A549 (cell line): ENCODE measurements at regions not wholly inside any gene's neighbourhood (a gene's known extent, or its start where the extent isn't known, plus 50 kb on each side); places are given as distances from the start of the nearest gene placed in this dataset.

Experiments
- ATAC-seq, 2 experiments: fragments of 200-7000 bp in 1 of 2; fragments of >200 bp in 1 of 2; cut with Nextera tagmentation in 1 of 2; cut with Tn5 transposase in 1 of 2; 3 replicates each; pipeline versions ENCODE4 v1.8.0 to v1.9.1; 2018 to 2020; ENCODE audit warnings: mild to moderate bottlenecking in 1 of 2, moderate library complexity in 1 of 2
- CTCF ChIA-PET: fragments of 300-600 bp; sonication (Branson Sonifier 250); formaldehyde crosslinking; extraction: SDS; loops from one replicate; lab custom pipeline; 2021; ENCODE audit warnings: antibody characterized with exemption, inconsistent platforms; lab: Yijun Ruan, JAX
- POLR2A ChIA-PET: fragments of 350-600 bp; formaldehyde crosslinking; extraction: SDS; loops from one replicate; lab custom pipeline; 2021; ENCODE audit warnings: antibody characterized with exemption, inconsistent platforms; lab: Yijun Ruan, JAX
- DNase-seq, 2 experiments: peaks; one replicate each; pipeline versions ENCODE4 v3.0.0 to v3.0.0-alpha.2; 2011 to 2016; ENCODE audit warnings: low read depth in 1 of 2, low spot score in 1 of 2
- FAIRE-seq: peaks from 2 replicates; lab custom pipeline; 2011; peaks lifted over from hg19 to GRCh38; lab: Jason Lieb, UNC
- H3K27ac ChIP-seq, 2 experiments: fragments of >200 bp; sonication (Bioruptor Twin); formaldehyde crosslinking; 3 replicates each; pipeline ENCODE4 v1.5.1; 2016 to 2017
- H3K4me1 ChIP-seq: fragments of >200 bp; sonication (Bioruptor Twin); formaldehyde crosslinking; 3 replicates; pipeline ENCODE4 v1.6.1; 2016
- H3K4me2 ChIP-seq: fragments of >200 bp; sonication (Bioruptor Twin); formaldehyde crosslinking; 3 replicates; pipeline ENCODE4 v1.6.1; 2016
- H3K4me3 ChIP-seq: fragments of >200 bp; sonication (Bioruptor Twin); formaldehyde crosslinking; 3 replicates; pipeline ENCODE4 v1.5.1; 2016
- H3K9me3 ChIP-seq: fragments of >200 bp; sonication (Bioruptor Twin); formaldehyde crosslinking; 3 replicates; pipeline ENCODE4 v1.6.1; 2016
- BCL3 ChIP-seq: fragments of >200 bp; sonication (Bioruptor Twin); formaldehyde crosslinking; IDR thresholded peaks from 3 replicates; pipeline ENCODE4 v1.6.1; 2016
- CBX2 ChIP-seq: fragments of 200-600 bp; sonication (generic); IDR thresholded peaks from 2 replicates; pipeline ENCODE4 v1.6.1; 2016; ENCODE audit warnings: low read depth, mild to moderate bottlenecking, borderline replicate concordance
- CBX8 ChIP-seq: fragments of 200-600 bp; sonication (generic); IDR thresholded peaks from 2 replicates; pipeline ENCODE4 v1.6.1; 2016
- CEBPB ChIP-seq, 2 experiments: fragments of >200 bp in 1 of 2; sonication (Bioruptor Twin) in 1 of 2; formaldehyde crosslinking in 1 of 2; IDR thresholded peaks; 2 replicates each; pipeline ENCODE4 v1.6.1; 2012 to 2016
- CHD2 ChIP-seq: fragments of 150-350 bp; IDR thresholded peaks from 2 replicates; pipeline ENCODE4 v1.6.1; 2014; ENCODE audit warnings: low read length; ENCODE audit not compliant: partially characterized antibody
- CHD4 ChIP-seq: fragments of 200-600 bp; sonication (generic); IDR thresholded peaks from 2 replicates; pipeline ENCODE4 v1.6.1; 2016; ENCODE audit warnings: antibody characterized with exemption, mild to moderate bottlenecking, borderline replicate concordance
- CTCF ChIP-seq: fragments of >200 bp; sonication (Bioruptor Twin); formaldehyde crosslinking; IDR thresholded peaks from 3 replicates; pipeline ENCODE4 v1.5.1; 2016
- E2F6 ChIP-seq: IDR thresholded peaks from 2 replicates; pipeline ENCODE4 v1.6.1; 2012; ENCODE audit warnings: low read depth, borderline replicate concordance
- EP300 ChIP-seq, 2 experiments: fragments of >200 bp; sonication (Bioruptor Twin); formaldehyde crosslinking; IDR thresholded peaks; 2 replicates in 1 of 2; 3 replicates in 1 of 2; pipeline ENCODE4 v1.6.1; 2016 to 2017
- HES2 ChIP-seq: fragments of >200 bp; sonication (Bioruptor Twin); formaldehyde crosslinking; IDR thresholded peaks from 2 replicates; pipeline ENCODE4 v1.6.1; 2016
- HOXA7 ChIP-seq: fragments of 250-450 bp; sonication (Bioruptor Pico); IDR thresholded peaks from 2 replicates; pipeline ENCODE4 v1.5.0; 2020; ENCODE audit warnings: mild to moderate bottlenecking, moderate library complexity
- JUNB ChIP-seq: fragments of >200 bp; sonication (Bioruptor Twin); formaldehyde crosslinking; IDR thresholded peaks from 2 replicates; pipeline ENCODE4 v1.6.1; 2016
- MAFK ChIP-seq: fragments of 450-650 bp; IDR thresholded peaks from 2 replicates; pipeline ENCODE4 v1.6.1; 2014; ENCODE audit not compliant: partially characterized antibody
- NPAS2 ChIP-seq: fragments of 250-450 bp; sonication (Bioruptor Pico); IDR thresholded peaks from 2 replicates; pipeline ENCODE4 v1.8.0; 2022; ENCODE audit warnings: mild to moderate bottlenecking, moderate library complexity, borderline replicate concordance
- PHF8 ChIP-seq: fragments of 200-600 bp; sonication (generic); IDR thresholded peaks from 2 replicates; pipeline ENCODE4 v1.6.1; 2016; ENCODE audit warnings: low read depth, mild to moderate bottlenecking, antibody characterized with exemption, moderate library complexity, borderline replicate concordance
- POLR2A ChIP-seq: IDR thresholded peaks from 2 replicates; pipeline ENCODE4 v1.6.1; 2012; ENCODE audit warnings: mild to moderate bottlenecking, low read length
- RCOR1 ChIP-seq: fragments of 150-350 bp; IDR thresholded peaks from 2 replicates; pipeline ENCODE4 v1.6.1; 2014; ENCODE audit warnings: antibody characterized with exemption, low read length, low read depth
- RFX5 ChIP-seq: fragments of 450-650 bp; IDR thresholded peaks from 2 replicates; pipeline ENCODE4 v1.7.1; 2014; ENCODE audit warnings: antibody characterized with exemption, mild to moderate bottlenecking, moderate library complexity
- ZC3H11A ChIP-seq: fragments of 450-650 bp; IDR thresholded peaks from 2 replicates; pipeline ENCODE4 v1.6.1; 2014; ENCODE audit warnings: antibody characterized with exemption, mild to moderate bottlenecking
- ZFP36 ChIP-seq: fragments of 450-650 bp; IDR thresholded peaks from 2 replicates; pipeline ENCODE4 v1.6.1; 2014; ENCODE audit warnings: borderline replicate concordance; ENCODE audit not compliant: partially characterized antibody
- ZSCAN20 ChIP-seq: fragments of 250-450 bp; sonication (Bioruptor Pico); IDR thresholded peaks from 2 replicates; pipeline ENCODE4 v1.8.0; 2022; ENCODE audit warnings: mild to moderate bottlenecking, moderate library complexity
- WGBS: methylation state at CpG from one replicate; pipeline ENCODE4 v1.1.6; 2017; ENCODE audit errors: missing lambda C conversion rate; 5-methylcytosine and 5-hydroxymethylcytosine counted together

GRCh38 chr20:12217382-12217781 lies 299.7 kb downstream of the BTBD3 start:
- H3K4me3 ChIP-seq, result no peak overlapping the region
- DNase-seq (no peak), FAIRE-seq (no peak), ATAC-seq (no peak)
- H3K4me2 ChIP-seq, result no peak overlapping the region
- ChIA-PET POLR2A (no interaction called here), CTCF (no interaction called here)
- H3K9me3 ChIP-seq, result no peaks in the 10 kb centered on the region
- H3K27ac ChIP-seq, result no peak overlapping the region
- TF ChIP-seq RFX5 (no peak), PHF8 (no peak), CBX8 (no peak), JUNB (no peak), HES2 (no peak), E2F6 (no peak), CBX2 (no peak), NPAS2 (no peak), ZC3H11A (no peak), MAFK (no peak)
- no peaks in the 10 kb centered on the region for H3K4me1 ChIP-seq

GRCh38 chr20:12219798-12220197 lies 302.1 kb downstream of the BTBD3 start:
- FAIRE-seq (no peak), DNase-seq (no peak), ATAC-seq (no peak)
- no peak overlapping the region for H3K4me3 ChIP-seq
- ChIA-PET POLR2A (no interaction called here), CTCF (no interaction called here)
- no peaks in the 10 kb centered on the region for H3K9me3 ChIP-seq
- H3K4me1 ChIP-seq, result no peaks in the 10 kb centered on the region
- TF ChIP-seq EP300 (IDR thresholded peaks at IDR 0.05) (no peak), CBX2 (no peak)
- 24% methylated on average over 2 of the region's 2 CpGs for WGBS
- no peak overlapping the region for H3K27ac ChIP-seq
- H3K4me2 ChIP-seq, result no peak overlapping the region

- Histone ChIP-seq H3K4me2 (no peak overlapping the region), H3K4me1 (no peaks in the 10 kb centered on the region), H3K9me3 (no peaks in the 10 kb centered on the region), H3K4me3 (no peak overlapping the region)
- ChIA-PET POLR2A (no interaction called here), CTCF (no interaction called here)
- TF ChIP-seq ZFP36, result no peak
- no peak for TF ChIP-seq BCL3
- no peak for TF ChIP-seq RCOR1
- TF ChIP-seq, all 56 proteins: peak for 0
- no peak for FAIRE-seq
- DNase-seq, result no peak
- no peak for ATAC-seq
- H3K27ac ChIP-seq, result no peak overlapping the region
- WGBS, result 3% methylated on average over 2 of the region's 2 CpGs
Measured at GRCh38 chr20:12223057-12223456, 305.4 kb downstream of the BTBD3 start.

GRCh38 chr20:12225898-12226297 lies 308.2 kb downstream of the BTBD3 start:
- DNase-seq (no peak), FAIRE-seq (no peak), ATAC-seq (no peak)
- WGBS, result 11% methylated on average over 1 of the region's 1 CpG
- TF ChIP-seq POLR2A (no peak), CBX8 (no peak), CEBPB (IDR thresholded peaks at IDR 0.05) (no peak), NPAS2 (no peak), CTCF (no peak), JUNB (no peak), ZSCAN20 (CRISPR knock-in tag) (no peak), HOXA7 (CRISPR knock-in tag) (no peak), CHD2 (no peak), MAFK (no peak), CHD4 (no peak)
- no peak overlapping the region for H3K4me3 ChIP-seq
- H3K9me3 ChIP-seq, result no peaks in the 10 kb centered on the region
- no peak overlapping the region for H3K27ac ChIP-seq
- ChIA-PET POLR2A (no interaction called here), CTCF (interaction anchor here (0.7 kb wide), 2 partner anchors 18 to 569 kb away, joined by 3 to 4 read pairs; no protein-coding TSS in a partner anchor)
- no peak overlapping the region for H3K4me2 ChIP-seq
- H3K4me1 ChIP-seq, result no peaks in the 10 kb centered on the region
